ENCODE measurements at regions not wholly inside any gene's neighbourhood (a gene's known extent, or its start where the extent isn't known, plus 50 kb on each side); places are given as distances from the start of the nearest gene placed in this dataset.

DNA sequence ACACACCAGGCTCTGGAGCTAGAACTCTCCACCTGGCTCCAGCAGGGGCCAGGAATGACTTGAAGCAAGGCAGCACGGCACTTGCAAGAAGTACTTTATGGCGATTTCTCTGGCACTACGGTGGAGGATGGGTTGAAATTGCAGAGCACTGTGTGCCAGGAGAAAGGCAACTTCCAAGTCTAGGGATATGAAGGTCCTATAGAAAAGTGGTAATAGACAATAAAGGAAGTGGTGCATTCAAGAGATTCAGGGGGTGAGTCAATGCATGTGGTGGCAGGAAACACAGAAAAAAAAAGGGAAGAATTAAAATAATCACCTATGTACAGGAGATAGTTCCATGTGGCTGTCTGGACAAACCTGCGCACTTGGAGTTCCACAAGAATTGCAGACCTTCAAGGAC is 240.3 kb upstream of the DYNLRB2 start:
- TF ChIP-seq, protein P1, sequence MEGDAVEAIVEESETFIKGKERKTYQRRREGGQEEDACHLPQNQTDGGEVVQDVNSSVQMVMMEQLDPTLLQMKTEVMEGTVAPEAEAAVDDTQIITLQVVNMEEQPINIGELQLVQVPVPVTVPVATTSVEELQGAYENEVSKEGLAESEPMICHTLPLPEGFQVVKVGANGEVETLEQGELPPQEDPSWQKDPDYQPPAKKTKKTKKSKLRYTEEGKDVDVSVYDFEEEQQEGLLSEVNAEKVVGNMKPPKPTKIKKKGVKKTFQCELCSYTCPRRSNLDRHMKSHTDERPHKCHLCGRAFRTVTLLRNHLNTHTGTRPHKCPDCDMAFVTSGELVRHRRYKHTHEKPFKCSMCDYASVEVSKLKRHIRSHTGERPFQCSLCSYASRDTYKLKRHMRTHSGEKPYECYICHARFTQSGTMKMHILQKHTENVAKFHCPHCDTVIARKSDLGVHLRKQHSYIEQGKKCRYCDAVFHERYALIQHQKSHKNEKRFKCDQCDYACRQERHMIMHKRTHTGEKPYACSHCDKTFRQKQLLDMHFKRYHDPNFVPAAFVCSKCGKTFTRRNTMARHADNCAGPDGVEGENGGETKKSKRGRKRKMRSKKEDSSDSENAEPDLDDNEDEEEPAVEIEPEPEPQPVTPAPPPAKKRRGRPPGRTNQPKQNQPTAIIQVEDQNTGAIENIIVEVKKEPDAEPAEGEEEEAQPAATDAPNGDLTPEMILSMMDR (IDR thresholded peaks at IDR 0.05): no peak
- no peak for TF ChIP-seq POLR2AphosphoS5 (IDR thresholded peaks at IDR 0.05)
